ENCODE measurements at regions not wholly inside any gene's neighbourhood (a gene's known extent, or its start where the extent isn't known, plus 50 kb on each side); places are given as distances from the start of the nearest gene placed in this dataset.

GRCh38 chr1:234683861-234684632 is 74.1 kb upstream of the IRF2BP2 start (continued):
- TF ChIP-seq, protein P1, sequence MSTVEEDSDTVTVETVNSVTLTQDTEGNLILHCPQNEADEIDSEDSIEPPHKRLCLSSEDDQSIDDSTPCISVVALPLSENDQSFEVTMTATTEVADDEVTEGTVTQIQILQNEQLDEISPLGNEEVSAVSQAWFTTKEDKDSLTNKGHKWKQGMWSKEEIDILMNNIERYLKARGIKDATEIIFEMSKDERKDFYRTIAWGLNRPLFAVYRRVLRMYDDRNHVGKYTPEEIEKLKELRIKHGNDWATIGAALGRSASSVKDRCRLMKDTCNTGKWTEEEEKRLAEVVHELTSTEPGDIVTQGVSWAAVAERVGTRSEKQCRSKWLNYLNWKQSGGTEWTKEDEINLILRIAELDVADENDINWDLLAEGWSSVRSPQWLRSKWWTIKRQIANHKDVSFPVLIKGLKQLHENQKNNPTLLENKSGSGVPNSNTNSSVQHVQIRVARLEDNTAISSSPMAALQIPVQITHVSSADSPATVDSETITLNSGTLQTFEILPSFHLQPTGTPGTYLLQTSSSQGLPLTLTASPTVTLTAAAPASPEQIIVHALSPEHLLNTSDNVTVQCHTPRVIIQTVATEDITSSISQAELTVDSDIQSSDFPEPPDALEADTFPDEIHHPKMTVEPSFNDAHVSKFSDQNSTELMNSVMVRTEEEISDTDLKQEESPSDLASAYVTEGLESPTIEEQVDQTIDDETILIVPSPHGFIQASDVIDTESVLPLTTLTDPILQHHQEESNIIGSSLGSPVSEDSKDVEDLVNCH (CRISPR knock-in tag; IDR thresholded peaks at IDR 0.05), result no peak
- no peak for TF ChIP-seq PRMT3 (CRISPR knock-in tag; IDR thresholded peaks at IDR 0.05; ENCODE audit: borderline replicate concordance, low read depth)
- TF ChIP-seq ZFP37 (CRISPR knock-in tag; IDR thresholded peaks at IDR 0.05; ENCODE audit: borderline replicate concordance), result peak; percentile 43; the same call in 1 of the 2 replicates
- no peak for TF ChIP-seq SRSF1 (optimal IDR thresholded peaks at IDR 0.05; ENCODE audit: low read depth, low read length)
- TF ChIP-seq DZIP1 (CRISPR knock-in tag; IDR thresholded peaks at IDR 0.05), result no peak
- TF ChIP-seq POLR2AphosphoS5 (IDR thresholded peaks at IDR 0.05; ENCODE audit: low read depth, low read length), result no peak
- no peak for TF ChIP-seq AFF4 (CRISPR knock-in tag; IDR thresholded peaks at IDR 0.05)
- TF ChIP-seq RFX1 (IDR thresholded peaks at IDR 0.05), result no peak
- no peak for TF ChIP-seq ZNF337 (CRISPR knock-in tag; IDR thresholded peaks at IDR 0.05; ENCODE audit: borderline replicate concordance, low read depth)
- TF ChIP-seq, protein P2, sequence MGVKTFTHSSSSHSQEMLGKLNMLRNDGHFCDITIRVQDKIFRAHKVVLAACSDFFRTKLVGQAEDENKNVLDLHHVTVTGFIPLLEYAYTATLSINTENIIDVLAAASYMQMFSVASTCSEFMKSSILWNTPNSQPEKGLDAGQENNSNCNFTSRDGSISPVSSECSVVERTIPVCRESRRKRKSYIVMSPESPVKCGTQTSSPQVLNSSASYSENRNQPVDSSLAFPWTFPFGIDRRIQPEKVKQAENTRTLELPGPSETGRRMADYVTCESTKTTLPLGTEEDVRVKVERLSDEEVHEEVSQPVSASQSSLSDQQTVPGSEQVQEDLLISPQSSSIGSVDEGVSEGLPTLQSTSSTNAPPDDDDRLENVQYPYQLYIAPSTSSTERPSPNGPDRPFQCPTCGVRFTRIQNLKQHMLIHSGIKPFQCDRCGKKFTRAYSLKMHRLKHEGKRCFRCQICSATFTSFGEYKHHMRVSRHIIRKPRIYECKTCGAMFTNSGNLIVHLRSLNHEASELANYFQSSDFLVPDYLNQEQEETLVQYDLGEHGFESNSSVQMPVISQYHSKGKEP (CRISPR knock-in tag; IDR thresholded peaks at IDR 0.05), result no peak
- TF ChIP-seq ZSCAN29 (CRISPR knock-in tag; conservative IDR thresholded peaks at IDR 0.05), result no peak
- TF ChIP-seq POLR2A (IDR thresholded peaks at IDR 0.05; ENCODE audit: insufficient read depth in 1 of 2, low read depth in 2 of 2, low read length in 2 of 2), result no peak
- TF ChIP-seq ZNF264 (CRISPR knock-in tag; IDR thresholded peaks at IDR 0.05), result 0 out of 2 replicates have a peak, but pooled peaks have one; percentile 30
- TF ChIP-seq, protein P3, sequence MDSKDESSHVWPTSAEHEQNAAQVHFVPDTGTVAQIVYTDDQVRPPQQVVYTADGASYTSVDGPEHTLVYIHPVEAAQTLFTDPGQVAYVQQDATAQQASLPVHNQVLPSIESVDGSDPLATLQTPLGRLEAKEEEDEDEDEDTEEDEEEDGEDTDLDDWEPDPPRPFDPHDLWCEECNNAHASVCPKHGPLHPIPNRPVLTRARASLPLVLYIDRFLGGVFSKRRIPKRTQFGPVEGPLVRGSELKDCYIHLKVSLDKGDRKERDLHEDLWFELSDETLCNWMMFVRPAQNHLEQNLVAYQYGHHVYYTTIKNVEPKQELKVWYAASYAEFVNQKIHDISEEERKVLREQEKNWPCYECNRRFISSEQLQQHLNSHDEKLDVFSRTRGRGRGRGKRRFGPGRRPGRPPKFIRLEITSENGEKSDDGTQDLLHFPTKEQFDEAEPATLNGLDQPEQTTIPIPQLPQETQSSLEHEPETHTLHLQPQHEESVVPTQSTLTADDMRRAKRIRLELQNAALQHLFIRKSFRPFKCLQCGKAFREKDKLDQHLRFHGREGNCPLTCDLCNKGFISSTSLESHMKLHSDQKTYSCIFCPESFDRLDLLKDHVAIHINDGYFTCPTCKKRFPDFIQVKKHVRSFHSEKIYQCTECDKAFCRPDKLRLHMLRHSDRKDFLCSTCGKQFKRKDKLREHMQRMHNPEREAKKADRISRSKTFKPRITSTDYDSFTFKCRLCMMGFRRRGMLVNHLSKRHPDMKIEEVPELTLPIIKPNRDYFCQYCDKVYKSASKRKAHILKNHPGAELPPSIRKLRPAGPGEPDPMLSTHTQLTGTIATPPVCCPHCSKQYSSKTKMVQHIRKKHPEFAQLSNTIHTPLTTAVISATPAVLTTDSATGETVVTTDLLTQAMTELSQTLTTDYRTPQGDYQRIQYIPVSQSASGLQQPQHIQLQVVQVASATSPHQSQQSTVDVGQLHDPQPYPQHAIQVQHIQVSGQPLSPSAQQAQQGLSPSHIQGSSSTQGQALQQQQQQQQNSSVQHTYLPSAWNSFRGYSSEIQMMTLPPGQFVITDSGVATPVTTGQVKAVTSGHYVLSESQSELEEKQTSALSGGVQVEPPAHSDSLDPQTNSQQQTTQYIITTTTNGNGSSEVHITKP (CRISPR knock-in tag; IDR thresholded peaks at IDR 0.05; ENCODE audit: low read depth), result no peak
- no peak for TF ChIP-seq ELF1 (CRISPR knock-in tag; IDR thresholded peaks at IDR 0.05)
